ENCODE measurements at regions not wholly inside any gene's neighbourhood (a gene's known extent, or its start where the extent isn't known, plus 50 kb on each side); places are given as distances from the start of the nearest gene placed in this dataset.

GRCh38 chr13:74623761-74624160, 489.6 kb upstream of the KLF12 start:
- no peak overlapping the region for H3K27ac ChIP-seq (ENCODE audit: low read depth, low read length, poor library complexity, severe bottlenecking)
- H3K36me3 ChIP-seq (ENCODE audit: insufficient read depth, low read length, poor library complexity, severe bottlenecking) = no peaks in the 10 kb centered on the region
- H3K4me1 ChIP-seq (ENCODE audit: insufficient read depth, low read length, poor library complexity, severe bottlenecking) = no peaks in the 10 kb centered on the region
- DNase-seq (ENCODE audit: low spot score) = no peak
- TF ChIP-seq, protein P1, sequence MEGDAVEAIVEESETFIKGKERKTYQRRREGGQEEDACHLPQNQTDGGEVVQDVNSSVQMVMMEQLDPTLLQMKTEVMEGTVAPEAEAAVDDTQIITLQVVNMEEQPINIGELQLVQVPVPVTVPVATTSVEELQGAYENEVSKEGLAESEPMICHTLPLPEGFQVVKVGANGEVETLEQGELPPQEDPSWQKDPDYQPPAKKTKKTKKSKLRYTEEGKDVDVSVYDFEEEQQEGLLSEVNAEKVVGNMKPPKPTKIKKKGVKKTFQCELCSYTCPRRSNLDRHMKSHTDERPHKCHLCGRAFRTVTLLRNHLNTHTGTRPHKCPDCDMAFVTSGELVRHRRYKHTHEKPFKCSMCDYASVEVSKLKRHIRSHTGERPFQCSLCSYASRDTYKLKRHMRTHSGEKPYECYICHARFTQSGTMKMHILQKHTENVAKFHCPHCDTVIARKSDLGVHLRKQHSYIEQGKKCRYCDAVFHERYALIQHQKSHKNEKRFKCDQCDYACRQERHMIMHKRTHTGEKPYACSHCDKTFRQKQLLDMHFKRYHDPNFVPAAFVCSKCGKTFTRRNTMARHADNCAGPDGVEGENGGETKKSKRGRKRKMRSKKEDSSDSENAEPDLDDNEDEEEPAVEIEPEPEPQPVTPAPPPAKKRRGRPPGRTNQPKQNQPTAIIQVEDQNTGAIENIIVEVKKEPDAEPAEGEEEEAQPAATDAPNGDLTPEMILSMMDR (conservative IDR thresholded peaks at IDR 0.05; ENCODE audit: low read depth, low read length) = no peak
- TF ChIP-seq EZH2 (IDR thresholded peaks at IDR 0.05; ENCODE audit: borderline replicate concordance, low read depth, low read length, poor library complexity, severe bottlenecking) = no peak
- no peak overlapping the region for H3K4me3 ChIP-seq (ENCODE audit: low read depth, low read length, poor library complexity, severe bottlenecking)
- ChIA-PET CTCF (no interaction called here), POLR2A (ENCODE audit: low non-redundant PET) (no interaction called here)
- no peaks in the 10 kb centered on the region for H3K9me3 ChIP-seq (ENCODE audit: low read depth, low read length, poor library complexity, severe bottlenecking)
- intact Hi-C loops (cut with micrococcal nuclease; ENCODE audit: unreplicated experiment) = no loop called here
- no TSS peak for BruUV-seq (replicated peaks)
- H3K27me3 ChIP-seq (replicated peaks; ENCODE audit: insufficient read depth, low read depth, low read length, poor library complexity) = no peaks in the 10 kb centered on the region

DNA sequence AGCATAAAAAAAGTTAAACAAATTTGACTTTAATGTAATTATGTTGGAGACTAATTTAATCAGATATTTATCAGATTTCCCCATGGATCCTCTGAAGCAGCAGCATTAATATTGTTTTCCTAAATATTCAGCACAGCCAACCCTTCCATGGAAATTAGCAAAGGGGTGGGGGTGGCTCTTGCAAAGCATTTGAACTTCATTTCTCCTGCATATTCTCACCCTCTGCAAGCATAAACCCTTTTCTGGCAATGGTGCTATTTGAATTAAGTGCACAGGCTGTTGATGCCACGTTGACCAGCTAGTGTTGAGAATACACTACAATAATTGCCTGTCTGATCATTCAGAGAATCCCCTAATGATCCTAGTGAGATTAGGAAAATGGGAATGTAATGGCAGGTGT, 488.1 kb upstream of the KLF12 start:
- intact Hi-C loops (cut with micrococcal nuclease; ENCODE audit: unreplicated experiment) = no loop called here
- POLR2A ChIA-PET (ENCODE audit: low non-redundant PET) = no interaction called here
- BruUV-seq (replicated peaks) = no TSS peak
- no peak for DNase-seq (ENCODE audit: low spot score)
- Histone ChIP-seq H3K27me3 (replicated peaks; ENCODE audit: insufficient read depth, low read depth, low read length, poor library complexity) (no peaks in the 10 kb centered on the region), H3K4me3 (ENCODE audit: low read depth, low read length, poor library complexity, severe bottlenecking) (no peak overlapping the region), H3K9me3 (ENCODE audit: low read depth, low read length, poor library complexity, severe bottlenecking) (no peaks in the 10 kb centered on the region), H3K36me3 (ENCODE audit: insufficient read depth, low read length, poor library complexity, severe bottlenecking) (no peaks in the 10 kb centered on the region), H3K4me1 (ENCODE audit: insufficient read depth, low read length, poor library complexity, severe bottlenecking) (no peaks in the 10 kb centered on the region), H3K27ac (ENCODE audit: low read depth, low read length, poor library complexity, severe bottlenecking) (no peak overlapping the region)
- CTCF ChIA-PET = no interaction called here
- TF ChIP-seq, protein P1 (conservative IDR thresholded peaks at IDR 0.05; ENCODE audit: low read depth, low read length) = no peak

DNA sequence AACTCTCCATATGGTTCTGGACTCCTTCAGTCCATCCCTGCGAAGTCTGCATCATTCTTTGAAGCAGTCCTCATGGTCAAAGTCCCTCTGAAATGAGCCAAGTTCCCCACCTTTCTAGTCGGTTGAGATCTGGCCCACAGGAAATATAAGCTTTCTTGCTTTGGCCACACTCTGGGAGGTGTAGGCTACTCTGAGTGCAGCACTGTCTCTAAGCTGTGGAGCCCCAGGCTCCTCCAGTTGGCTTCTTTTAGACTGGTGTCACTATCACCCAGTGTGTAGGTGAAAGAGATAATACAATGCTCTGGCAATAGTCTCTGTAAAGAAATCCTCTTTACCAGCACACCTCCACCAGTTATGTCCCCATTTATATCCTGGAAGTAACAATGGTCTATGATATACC, 486.5 kb upstream of the KLF12 start:
- POLR2A ChIA-PET (ENCODE audit: low non-redundant PET) = no interaction called here
- BruUV-seq (replicated peaks) = no TSS peak
- intact Hi-C loops (cut with micrococcal nuclease; ENCODE audit: unreplicated experiment) = no loop called here
- Histone ChIP-seq H3K4me3 (ENCODE audit: low read depth, low read length, poor library complexity, severe bottlenecking) (no peak overlapping the region), H3K36me3 (ENCODE audit: insufficient read depth, low read length, poor library complexity, severe bottlenecking) (no peaks in the 10 kb centered on the region), H3K27me3 (replicated peaks; ENCODE audit: insufficient read depth, low read depth, low read length, poor library complexity) (no peaks in the 10 kb centered on the region), H3K4me1 (ENCODE audit: insufficient read depth, low read length, poor library complexity, severe bottlenecking) (no peaks in the 10 kb centered on the region), H3K9me3 (ENCODE audit: low read depth, low read length, poor library complexity, severe bottlenecking) (no peaks in the 10 kb centered on the region), H3K27ac (ENCODE audit: low read depth, low read length, poor library complexity, severe bottlenecking) (no peak overlapping the region)
- DNase-seq (ENCODE audit: low spot score) = no peak
- no peak for TF ChIP-seq EZH2 (IDR thresholded peaks at IDR 0.05; ENCODE audit: borderline replicate concordance, low read depth, low read length, poor library complexity, severe bottlenecking)
- TF ChIP-seq, protein P1 (conservative IDR thresholded peaks at IDR 0.05; ENCODE audit: low read depth, low read length) = no peak
- CTCF ChIA-PET = no interaction called here
